Esophagus squamous epithelium (tissue), 4 donors: ENCODE measurements at regions not wholly inside any gene's neighbourhood (a gene's known extent, or its start where the extent isn't known, plus 50 kb on each side); places are given as distances from the start of the nearest gene placed in this dataset.

Experiments
- CTCF ChIP-seq, 6 experiments: fragments of 450-650 bp in 4 of 6; fragments of 200-600 bp in 2 of 6; sonication (generic) in 2 of 6; IDR thresholded peaks; one replicate each; pipeline ENCODE4 v1.5.1; 2016 to 2019; ENCODE audit warnings: antibody characterized with exemption in 6 of 6, mild to moderate bottlenecking in 4 of 6, moderate library complexity in 4 of 6
- POLR2A ChIP-seq, 4 donors: fragments of 450-650 bp; IDR thresholded peaks; one replicate each; pipeline ENCODE4 v1.6.1; 2017; ENCODE audit warnings: antibody characterized with exemption in 4 of 4, mild to moderate bottlenecking in 4 of 4, moderate library complexity in 3 of 4

GRCh38 chr13:95420501-95420900, 119.2 kb upstream of the ABCC4 start:
- no peak for TF ChIP-seq POLR2A (IDR thresholded peaks at IDR 0.05)
- no peak for TF ChIP-seq CTCF (IDR thresholded peaks at IDR 0.05)
